ENCODE measurements at regions not wholly inside any gene's neighbourhood (a gene's known extent, or its start where the extent isn't known, plus 50 kb on each side); places are given as distances from the start of the nearest gene placed in this dataset.
"Not testable (repeated sequence)": the region's sequence is repeated elsewhere in the genome, so short reads cannot be mapped to it uniquely, and the experiment has no call there.

GRCh38 chr20:6715401-6715941, 52.0 kb upstream of the BMP2 start:
- no peak for DNase-seq (ENCODE audit: low spot score)

- DNase-seq (ENCODE audit: low spot score) = no peak
Observed at GRCh38 chr20:6714279-6714711, 53.2 kb upstream of the BMP2 start.

- no peak for DNase-seq (ENCODE audit: low spot score)
Observed at GRCh38 chr20:6711951-6712649, 55.4 kb upstream of the BMP2 start.

GRCh38 chr20:6709910-6710595, 57.4 kb upstream of the BMP2 start:
- DNase-seq (ENCODE audit: low spot score) = no peak

- peak; percentile 35 for DNase-seq (ENCODE audit: low spot score)
Observed at GRCh38 chr20:6708010-6708409, 59.5 kb upstream of the BMP2 start.

GRCh38 chr20:6707321-6707831, 60.1 kb upstream of the BMP2 start:
- DNase-seq (ENCODE audit: low spot score) = no peak

GRCh38 chr20:6705926-6706548, 61.4 kb upstream of the BMP2 start:
- DNase-seq (ENCODE audit: low spot score) = no peak

- no peak for DNase-seq (ENCODE audit: low spot score)
Observed at GRCh38 chr20:6705106-6705766, 62.2 kb upstream of the BMP2 start.

- peak; percentile 59 for DNase-seq (ENCODE audit: low spot score)
Observed at GRCh38 chr20:6704132-6704861, 63.2 kb upstream of the BMP2 start.

GRCh38 chr20:6703656-6704055, 63.8 kb upstream of the BMP2 start:
- DNase-seq (ENCODE audit: low spot score) = no peak

- no peak for DNase-seq (ENCODE audit: low spot score)
Observed at GRCh38 chr20:6703047-6703446, 64.4 kb upstream of the BMP2 start.

- no peak for DNase-seq (ENCODE audit: low spot score)
Observed at GRCh38 chr20:6702144-6702543, 65.3 kb upstream of the BMP2 start.

GRCh38 chr20:6700563-6701329, 66.7 kb upstream of the BMP2 start:
- no peak for DNase-seq (ENCODE audit: low spot score)

GRCh38 chr20:6699921-6700562, 67.4 kb upstream of the BMP2 start:
- no peak for DNase-seq (ENCODE audit: low spot score)

- no peak for DNase-seq (ENCODE audit: low spot score)
Observed at GRCh38 chr20:6698723-6699122, 68.8 kb upstream of the BMP2 start.

- no peak for DNase-seq (ENCODE audit: low spot score)
Observed at GRCh38 chr20:6698056-6698455, 69.4 kb upstream of the BMP2 start.

GRCh38 chr20:6697228-6697972, 70.1 kb upstream of the BMP2 start:
- no peak for DNase-seq (ENCODE audit: low spot score)

- no peak for DNase-seq (ENCODE audit: low spot score)
Observed at GRCh38 chr20:6696001-6696400, 71.5 kb upstream of the BMP2 start.

GRCh38 chr20:6693808-6694198, 73.7 kb upstream of the BMP2 start:
- not testable (repeated sequence) for DNase-seq (ENCODE audit: low spot score)
